ENCODE measurements at regions not wholly inside any gene's neighbourhood (a gene's known extent, or its start where the extent isn't known, plus 50 kb on each side); places are given as distances from the start of the nearest gene placed in this dataset.

DNA sequence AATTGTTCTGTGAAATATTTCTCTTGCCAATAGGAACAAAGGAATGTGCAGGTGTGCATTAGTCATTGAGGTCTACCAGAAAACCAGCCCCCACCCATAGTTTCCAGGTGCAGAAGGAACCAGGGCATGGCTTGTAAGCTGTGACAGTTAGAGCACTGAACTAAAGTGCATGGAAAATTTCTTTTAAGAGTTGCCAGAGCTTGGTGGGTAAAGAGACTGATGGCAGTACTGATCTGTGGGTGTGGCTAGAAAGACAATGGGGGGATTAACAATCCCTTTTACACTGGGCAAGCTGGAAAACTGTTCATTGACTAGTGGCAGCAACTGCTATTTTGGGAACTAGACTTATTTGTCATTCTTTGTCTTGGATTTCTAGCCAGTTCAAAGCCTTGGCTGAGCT, 326.9 kb downstream of the PCDH19 start:
- no peak for TF ChIP-seq EZH2 (IDR thresholded peaks at IDR 0.05; ENCODE audit: borderline replicate concordance, low read depth, low read length, severe bottlenecking)
- TF ChIP-seq, protein P1, sequence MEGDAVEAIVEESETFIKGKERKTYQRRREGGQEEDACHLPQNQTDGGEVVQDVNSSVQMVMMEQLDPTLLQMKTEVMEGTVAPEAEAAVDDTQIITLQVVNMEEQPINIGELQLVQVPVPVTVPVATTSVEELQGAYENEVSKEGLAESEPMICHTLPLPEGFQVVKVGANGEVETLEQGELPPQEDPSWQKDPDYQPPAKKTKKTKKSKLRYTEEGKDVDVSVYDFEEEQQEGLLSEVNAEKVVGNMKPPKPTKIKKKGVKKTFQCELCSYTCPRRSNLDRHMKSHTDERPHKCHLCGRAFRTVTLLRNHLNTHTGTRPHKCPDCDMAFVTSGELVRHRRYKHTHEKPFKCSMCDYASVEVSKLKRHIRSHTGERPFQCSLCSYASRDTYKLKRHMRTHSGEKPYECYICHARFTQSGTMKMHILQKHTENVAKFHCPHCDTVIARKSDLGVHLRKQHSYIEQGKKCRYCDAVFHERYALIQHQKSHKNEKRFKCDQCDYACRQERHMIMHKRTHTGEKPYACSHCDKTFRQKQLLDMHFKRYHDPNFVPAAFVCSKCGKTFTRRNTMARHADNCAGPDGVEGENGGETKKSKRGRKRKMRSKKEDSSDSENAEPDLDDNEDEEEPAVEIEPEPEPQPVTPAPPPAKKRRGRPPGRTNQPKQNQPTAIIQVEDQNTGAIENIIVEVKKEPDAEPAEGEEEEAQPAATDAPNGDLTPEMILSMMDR (IDR thresholded peaks at IDR 0.05; ENCODE audit: borderline replicate concordance, extremely low read depth, low read length, poor library complexity, severe bottlenecking): no peak
